ENCODE measurements at regions not wholly inside any gene's neighbourhood (a gene's known extent, or its start where the extent isn't known, plus 50 kb on each side); places are given as distances from the start of the nearest gene placed in this dataset.

- H3K79me2 ChIP-seq (ENCODE audit: insufficient read depth, low read length) = no peaks in the 10 kb centered on the region
- H2AFZ ChIP-seq (ENCODE audit: low read length) = no peak overlapping the region
- H2BK5ac ChIP-seq (ENCODE audit: insufficient read length, low read length) = no peak overlapping the region
- H3K27me3 Mint-ChIP-seq (ENCODE audit: low read depth) = no peaks in the 10 kb centered on the region
- no peak overlapping the region for H4K5ac ChIP-seq (ENCODE audit: insufficient read length, low read depth, low read length)
- H2BK120ac ChIP-seq (ENCODE audit: low read depth, low read length, poor library complexity, severe bottlenecking) = no peak overlapping the region
- H3K14ac ChIP-seq (ENCODE audit: insufficient read depth, low read length) = no peak overlapping the region
- no peak overlapping the region for H4K8ac ChIP-seq (replicated peaks; ENCODE audit: insufficient read length, low read depth, low read length)
- TF ChIP-seq, protein P1, sequence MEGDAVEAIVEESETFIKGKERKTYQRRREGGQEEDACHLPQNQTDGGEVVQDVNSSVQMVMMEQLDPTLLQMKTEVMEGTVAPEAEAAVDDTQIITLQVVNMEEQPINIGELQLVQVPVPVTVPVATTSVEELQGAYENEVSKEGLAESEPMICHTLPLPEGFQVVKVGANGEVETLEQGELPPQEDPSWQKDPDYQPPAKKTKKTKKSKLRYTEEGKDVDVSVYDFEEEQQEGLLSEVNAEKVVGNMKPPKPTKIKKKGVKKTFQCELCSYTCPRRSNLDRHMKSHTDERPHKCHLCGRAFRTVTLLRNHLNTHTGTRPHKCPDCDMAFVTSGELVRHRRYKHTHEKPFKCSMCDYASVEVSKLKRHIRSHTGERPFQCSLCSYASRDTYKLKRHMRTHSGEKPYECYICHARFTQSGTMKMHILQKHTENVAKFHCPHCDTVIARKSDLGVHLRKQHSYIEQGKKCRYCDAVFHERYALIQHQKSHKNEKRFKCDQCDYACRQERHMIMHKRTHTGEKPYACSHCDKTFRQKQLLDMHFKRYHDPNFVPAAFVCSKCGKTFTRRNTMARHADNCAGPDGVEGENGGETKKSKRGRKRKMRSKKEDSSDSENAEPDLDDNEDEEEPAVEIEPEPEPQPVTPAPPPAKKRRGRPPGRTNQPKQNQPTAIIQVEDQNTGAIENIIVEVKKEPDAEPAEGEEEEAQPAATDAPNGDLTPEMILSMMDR (conservative IDR thresholded peaks at IDR 0.05) = no peak
- H3K4me1 ChIP-seq (ENCODE audit: insufficient read depth, low read length) = 0 out of 2 replicates have a peak, but pooled peaks cover 1% of the 10 kb centered on the region
- WGBS (ENCODE audit: extremely low coverage, insufficient read length, low lambda C conversion rate) = no CpG with 5 or more reads among the region's 2 CpGs
- peak overlapping the region; percentile 26 for H3K27ac ChIP-seq (ENCODE audit: insufficient read length, low read depth, low read length)
- H3K18ac ChIP-seq (ENCODE audit: insufficient read length, low read depth, low read length) = no peak overlapping the region
- H4K20me1 ChIP-seq (ENCODE audit: control insufficient read depth, insufficient read depth, insufficient read length) = no peaks in the 10 kb centered on the region
- H3K4me2 ChIP-seq (ENCODE audit: insufficient read depth, insufficient read length, low read length) = no peak overlapping the region
- H3K9me3 Mint-ChIP-seq = no peaks in the 10 kb centered on the region
- H3K27ac Mint-ChIP-seq = peak overlapping the region in 2 of 3 experiments; percentile 40 to 59; a peak in 2 of 7 replicates
- H3K36me3 Mint-ChIP-seq (ENCODE audit: insufficient read depth in 1 of 3, low read depth in 3 of 3) = no peaks in the 10 kb centered on the region
- H2BK12ac ChIP-seq (ENCODE audit: insufficient read length, low read depth, low read length) = no peak overlapping the region
- no peak overlapping the region for H2BK20ac ChIP-seq (ENCODE audit: low read depth, low read length, poor library complexity, severe bottlenecking)
- H3K79me1 ChIP-seq (ENCODE audit: insufficient read depth, low read depth, low read length, poor library complexity, severe bottlenecking) = no peaks in the 10 kb centered on the region
- H3T11ph ChIP-seq (ENCODE audit: low read length) = no peak overlapping the region
- no peak overlapping the region for H3K4ac ChIP-seq (ENCODE audit: low read depth, low read length)
- H3K23me2 ChIP-seq (ENCODE audit: insufficient read length, low read depth, low read length, poor library complexity, severe bottlenecking) = no peaks in the 10 kb centered on the region
- no peaks in the 10 kb centered on the region for H3K9me3 ChIP-seq (ENCODE audit: control insufficient read depth, low read depth, low read length)
- H2AK5ac ChIP-seq (ENCODE audit: insufficient read length, low read length) = no peak overlapping the region
- H3K56ac ChIP-seq (ENCODE audit: insufficient read length, low read depth, low read length) = no peak overlapping the region
- H2BK15ac ChIP-seq (ENCODE audit: low read depth, low read length) = no peak overlapping the region
- no peak overlapping the region for H3K23ac ChIP-seq (ENCODE audit: insufficient read length, low read depth, low read length)
- no peaks in the 10 kb centered on the region for H3K27me3 ChIP-seq (ENCODE audit: insufficient read depth, low read length)
- H4K91ac ChIP-seq (ENCODE audit: insufficient read length, low read depth, low read length) = no peak overlapping the region
- no peak overlapping the region for H3K4me3 Mint-ChIP-seq
- H3K4me1 Mint-ChIP-seq = peaks cover 15 to 16% of the 10 kb centered on the region in 2 experiments
- no peak overlapping the region for H3K9ac ChIP-seq (ENCODE audit: extremely low read depth, insufficient read length, low read length)
- DNase-seq = no peak
Measured at GRCh38 chr4:120158046-120158445, 91.4 kb upstream of the MAD2L1 start.

Measured in H9 (cell line).